ENCODE measurements at regions not wholly inside any gene's neighbourhood (a gene's known extent, or its start where the extent isn't known, plus 50 kb on each side); places are given as distances from the start of the nearest gene placed in this dataset.

GRCh38 chr5:118561235-118561634 lies 427.1 kb downstream of the DTWD2 start:
- no peak for TF ChIP-seq ZNF274 (IDR thresholded peaks at IDR 0.05; ENCODE audit: low read depth, low read length)
- no peak overlapping the region for H3K4me3 ChIP-seq (ENCODE audit: low read length)

- no peak overlapping the region for H3K4me3 ChIP-seq (ENCODE audit: low read length)
- TF ChIP-seq ZNF274 (IDR thresholded peaks at IDR 0.05; ENCODE audit: low read depth, low read length), result no peak
Measured at GRCh38 chr5:118558871-118559270, 429.5 kb downstream of the DTWD2 start.

GRCh38 chr5:118557251-118557661 lies 431.1 kb downstream of the DTWD2 start:
- TF ChIP-seq ZNF274 (IDR thresholded peaks at IDR 0.05; ENCODE audit: low read depth, low read length), result no peak
- H3K4me3 ChIP-seq (ENCODE audit: low read length), result no peak overlapping the region

- no peak for TF ChIP-seq ZNF274 (IDR thresholded peaks at IDR 0.05; ENCODE audit: low read depth, low read length)
- H3K4me3 ChIP-seq (ENCODE audit: low read length), result no peak overlapping the region
Measured at GRCh38 chr5:118556792-118557191, 431.6 kb downstream of the DTWD2 start.

GRCh38 chr5:118555727-118556126 lies 432.6 kb downstream of the DTWD2 start:
- no peak for TF ChIP-seq ZNF274 (IDR thresholded peaks at IDR 0.05; ENCODE audit: low read depth, low read length)
- no peak overlapping the region for H3K4me3 ChIP-seq (ENCODE audit: low read length)

- no peak overlapping the region for H3K4me3 ChIP-seq (ENCODE audit: low read length)
Measured at GRCh38 chr5:118554981-118555380, 433.4 kb downstream of the DTWD2 start.

GRCh38 chr5:118554241-118554640 lies 434.1 kb downstream of the DTWD2 start:
- no peak for TF ChIP-seq ZNF274 (IDR thresholded peaks at IDR 0.05; ENCODE audit: low read depth, low read length)
- H3K4me3 ChIP-seq (ENCODE audit: low read length), result no peak overlapping the region

More at GRCh38 chr5:118554981-118555380, 433.4 kb downstream of the DTWD2 start:
- no peak for TF ChIP-seq ZNF274 (IDR thresholded peaks at IDR 0.05; ENCODE audit: low read depth, low read length)

GRCh38 chr5:118553662-118554061 lies 434.7 kb downstream of the DTWD2 start:
- no peak for TF ChIP-seq ZNF274 (IDR thresholded peaks at IDR 0.05; ENCODE audit: low read depth, low read length)
- no peak overlapping the region for H3K4me3 ChIP-seq (ENCODE audit: low read length)

- no peak for TF ChIP-seq ZNF274 (IDR thresholded peaks at IDR 0.05; ENCODE audit: low read depth, low read length)
- no peak overlapping the region for H3K4me3 ChIP-seq (ENCODE audit: low read length)
Measured at GRCh38 chr5:118552731-118553360, 435.5 kb downstream of the DTWD2 start.

- no peak for TF ChIP-seq ZNF274 (IDR thresholded peaks at IDR 0.05; ENCODE audit: low read depth, low read length)
Measured at GRCh38 chr5:118552146-118552545, 436.2 kb downstream of the DTWD2 start.

GRCh38 chr5:118551716-118552115 lies 436.6 kb downstream of the DTWD2 start:
- no peak overlapping the region for H3K4me3 ChIP-seq (ENCODE audit: low read length)
- no peak for TF ChIP-seq ZNF274 (IDR thresholded peaks at IDR 0.05; ENCODE audit: low read depth, low read length)

More at GRCh38 chr5:118552146-118552545, 436.2 kb downstream of the DTWD2 start:
- H3K4me3 ChIP-seq (ENCODE audit: low read length), result no peak overlapping the region

- no peak overlapping the region for H3K4me3 ChIP-seq (ENCODE audit: low read length)
Measured at GRCh38 chr5:118551031-118551430, 437.3 kb downstream of the DTWD2 start.

GRCh38 chr5:118548761-118549720 lies 439.3 kb downstream of the DTWD2 start:
- no peak for TF ChIP-seq ZNF274 (IDR thresholded peaks at IDR 0.05; ENCODE audit: low read depth, low read length)
- no peak overlapping the region for H3K4me3 ChIP-seq (ENCODE audit: low read length)

More at GRCh38 chr5:118551031-118551430, 437.3 kb downstream of the DTWD2 start:
- no peak for TF ChIP-seq ZNF274 (IDR thresholded peaks at IDR 0.05; ENCODE audit: low read depth, low read length)

GRCh38 chr5:118545470-118545869 lies 442.9 kb downstream of the DTWD2 start:
- TF ChIP-seq ZNF274 (IDR thresholded peaks at IDR 0.05; ENCODE audit: low read depth, low read length), result no peak
- H3K4me3 ChIP-seq (ENCODE audit: low read length), result no peak overlapping the region

All from GM08714 (cell line).